HL-60 (cell line): ENCODE measurements at regions not wholly inside any gene's neighbourhood (a gene's known extent, or its start where the extent isn't known, plus 50 kb on each side); places are given as distances from the start of the nearest gene placed in this dataset.
"Not testable (repeated sequence)": the region's sequence is repeated elsewhere in the genome, so short reads cannot be mapped to it uniquely, and the experiment has no call there.

Experiments used
- DNase-seq, 2 experiments: peaks; one replicate each; pipeline ENCODE4 v3.0.0-alpha.2; 2010 to 2020; ENCODE audit warnings: low read depth in 1 of 2, low spot score in 1 of 2
- H3K27ac ChIP-seq: fragments of 250-450 bp; sonication (Bioruptor Pico); replicated peaks from 2 replicates; pipeline ENCODE4 v1.5.1; 2020; ENCODE audit warnings: mild to moderate bottlenecking, moderate library complexity
- H3K27me3 ChIP-seq: fragments of 250-450 bp; sonication (Bioruptor Pico); 2 replicates; pipeline ENCODE4 v1.5.1; 2021; ENCODE audit warnings: mild to moderate bottlenecking, moderate library complexity; ENCODE audit not compliant: insufficient read depth, poor library complexity, severe bottlenecking
- H3K4me3 ChIP-seq: replicated peaks from 2 replicates; pipeline ENCODE4 v1.5.1; 2011; ENCODE audit warnings: mild to moderate bottlenecking, control low read depth, low read length; ENCODE audit not compliant: insufficient read depth
- CTCF ChIP-seq: IDR thresholded peaks from one replicate; pipeline ENCODE4 v1.5.1; 2011; ENCODE audit warnings: low read length, control low read depth, inconsistent platforms; ENCODE audit not compliant: insufficient read depth
- GABPA ChIP-seq: IDR thresholded peaks from 2 replicates; pipeline ENCODE4 v1.6.1; 2012; ENCODE audit warnings: low read depth
- POLR2AphosphoS5 ChIP-seq: IDR thresholded peaks from 2 replicates; pipeline ENCODE4 v1.6.1; 2012; ENCODE audit warnings: low read depth
- REST ChIP-seq: IDR thresholded peaks from 2 replicates; pipeline ENCODE4 v1.6.1; 2012; ENCODE audit warnings: low read depth; ENCODE audit not compliant: insufficient replicate concordance
- SPI1 ChIP-seq: IDR thresholded peaks from 2 replicates; pipeline ENCODE4 v1.6.1; 2012; ENCODE audit warnings: low read depth, mild to moderate bottlenecking, borderline replicate concordance

- Histone ChIP-seq H3K27ac (no peak overlapping the region), H3K4me3 (no peak overlapping the region), H3K27me3 (no peaks in the 10 kb centered on the region)
- TF ChIP-seq POLR2AphosphoS5 = no peak
- TF ChIP-seq SPI1 = no peak
- TF ChIP-seq GABPA = no peak
- no peak for TF ChIP-seq CTCF
- TF ChIP-seq REST = no peak
- DNase-seq = no peak
These were observed 80.7 kb upstream of the LRPAP1 start for GRCh38 chr4:3612934-3613333.

- no peak for DNase-seq
- TF ChIP-seq POLR2AphosphoS5 (no peak), SPI1 (no peak), CTCF (no peak), REST (no peak), GABPA (no peak)
- H3K27me3 ChIP-seq = no peaks in the 10 kb centered on the region
- H3K4me3 ChIP-seq = no peak overlapping the region
- no peak overlapping the region for H3K27ac ChIP-seq
These were observed 80.1 kb upstream of the LRPAP1 start for GRCh38 chr4:3612281-3612680.

GRCh38 chr4:3611778-3612177, 79.6 kb upstream of the LRPAP1 start:
- DNase-seq = no peak
- no peaks in the 10 kb centered on the region for H3K27me3 ChIP-seq
- H3K27ac ChIP-seq = no peak overlapping the region
- TF ChIP-seq CTCF (no peak), GABPA (no peak), POLR2AphosphoS5 (no peak), SPI1 (no peak), REST (no peak)
- H3K4me3 ChIP-seq = no peak overlapping the region

- not testable (repeated sequence) for H3K27me3 ChIP-seq, DNase-seq, H3K4me3 ChIP-seq, H3K27ac ChIP-seq
These were observed 78.6 kb upstream of the LRPAP1 start for GRCh38 chr4:3610851-3611250.

GRCh38 chr4:3609905-3610304, 77.7 kb upstream of the LRPAP1 start:
- DNase-seq, H3K4me3 ChIP-seq, H3K27ac ChIP-seq, H3K27me3 ChIP-seq: not testable (repeated sequence)
